Small intestine (tissue), 7 donors: ENCODE measurements at regions not wholly inside any gene's neighbourhood (a gene's known extent, or its start where the extent isn't known, plus 50 kb on each side); places are given as distances from the start of the nearest gene placed in this dataset.
"Not testable (repeated sequence)": the region's sequence is repeated elsewhere in the genome, so short reads cannot be mapped to it uniquely, and the experiment has no call there.

ENCODE experiments used
- DNase-seq, 2 donors: peaks; one replicate each; pipeline versions ENCODE4 v3.0.0 to v3.0.0-alpha.2; 2013
- FAIRE-seq: peaks from 2 replicates; lab custom pipeline; 2012; peaks lifted over from hg19 to GRCh38; lab: Jason Lieb, UNC
- H3K27ac ChIP-seq, 3 donors: one replicate each; pipeline ENCODE4 v1.5.1; 2013; ENCODE audit warnings: low read length in 2 of 3, mild to moderate bottlenecking in 2 of 3, control low read depth in 1 of 3, inconsistent platforms in 1 of 3, low read depth in 1 of 3, moderate library complexity in 1 of 3
- H3K27me3 ChIP-seq, 3 donors: one replicate each; pipeline ENCODE4 v1.6.1; 2013; ENCODE audit warnings: low read length in 3 of 3, inconsistent platforms in 1 of 3; ENCODE audit not compliant: control insufficient read depth in 3 of 3, insufficient read depth in 3 of 3
- H3K36me3 ChIP-seq, 3 donors: one replicate each; pipeline ENCODE4 v1.6.1; 2013; ENCODE audit warnings: low read length in 3 of 3, inconsistent platforms in 1 of 3, low read depth in 1 of 3, mild to moderate bottlenecking in 1 of 3, moderate library complexity in 1 of 3; ENCODE audit not compliant: control insufficient read depth in 3 of 3, insufficient read depth in 2 of 3
- H3K4me1 ChIP-seq, 3 donors: one replicate each; pipeline ENCODE4 v1.6.1; 2013; ENCODE audit warnings: low read length in 2 of 3, inconsistent platforms in 1 of 3, low read depth in 1 of 3, mild to moderate bottlenecking in 1 of 3, moderate library complexity in 1 of 3; ENCODE audit not compliant: control insufficient read depth in 3 of 3, insufficient read depth in 2 of 3
- H3K4me3 ChIP-seq, 3 donors: one replicate each; pipeline ENCODE4 v1.5.1; 2013; ENCODE audit warnings: low read length in 3 of 3, control low read depth in 1 of 3, inconsistent platforms in 1 of 3, low read depth in 1 of 3, mild to moderate bottlenecking in 1 of 3, moderate library complexity in 1 of 3
- H3K9me3 ChIP-seq, 2 donors: one replicate each; pipeline ENCODE4 v1.6.1; 2013; ENCODE audit warnings: low read depth in 1 of 2, low read length in 1 of 2; ENCODE audit not compliant: control insufficient read depth in 2 of 2, insufficient read depth in 1 of 2
- WGBS, 3 donors: extraction: QIAGEN DNeasy Blood & Tissue Kit; methylation state at CpG; one replicate each; pipeline ENCODE4 v1.1.7; 2013; 5-methylcytosine and 5-hydroxymethylcytosine counted together
- donor health status: healthy with polysubstance abuse.
- donor health status: control.
- donor health status: control.
- donor health status: Bipolar disorder and iron deficiency.
- donor health status: healthy.

GRCh38 chr4:131883181-131883580 is 1265.9 kb upstream of the PCDH10 start:
- not testable (repeated sequence) for H3K4me3 ChIP-seq, H3K9me3 ChIP-seq, FAIRE-seq, H3K4me1 ChIP-seq, H3K27me3 ChIP-seq, DNase-seq, H3K36me3 ChIP-seq, H3K27ac ChIP-seq
- WGBS, 3 donors, result 40 to 65% (median 63%) methylated on average over 1 to 2 of the region's 2 CpGs

- not testable (repeated sequence) for H3K4me3 ChIP-seq, DNase-seq, H3K27ac ChIP-seq, H3K9me3 ChIP-seq, H3K4me1 ChIP-seq, H3K27me3 ChIP-seq, H3K36me3 ChIP-seq
- 62 to 80% (median 73%) methylated on average over 2 of the region's 2 CpGs for WGBS, 3 donors
- peak; percentile 95 for FAIRE-seq
These were observed 1223.4 kb upstream of the PCDH10 start for GRCh38 chr4:131925662-131926061.

- not testable (repeated sequence) for FAIRE-seq, H3K4me1 ChIP-seq, H3K4me3 ChIP-seq, H3K27ac ChIP-seq, H3K9me3 ChIP-seq, H3K36me3 ChIP-seq, DNase-seq, H3K27me3 ChIP-seq
These were observed 1181.4 kb upstream of the PCDH10 start for GRCh38 chr4:131967646-131968045.

GRCh38 chr4:131974730-131975129 is 1174.4 kb upstream of the PCDH10 start:
- FAIRE-seq (no peak), DNase-seq (no peak)
- H3K36me3 ChIP-seq, result no peaks in the 10 kb centered on the region
- peaks cover 0 to 25% of the 10 kb centered on the region in 2 donors for H3K9me3 ChIP-seq
- 65 to 78% (median 74%) methylated on average over 4 of the region's 4 CpGs for WGBS, 3 donors
- H3K27ac ChIP-seq, result no peak overlapping the region
- H3K4me1 ChIP-seq, result no peaks in the 10 kb centered on the region
- H3K27me3 ChIP-seq, result no peaks in the 10 kb centered on the region
- peak overlapping the region in 2 of 3 donors; percentile 26 to 38 for H3K4me3 ChIP-seq

- not testable (repeated sequence) for FAIRE-seq, H3K27ac ChIP-seq, H3K36me3 ChIP-seq, H3K27me3 ChIP-seq, H3K4me1 ChIP-seq
- Histone ChIP-seq H3K4me3 (peak overlapping the region in 2 of 3 donors; percentile 26 to 46), H3K9me3 (peaks cover 0 to 25% of the 10 kb centered on the region in 2 donors)
- DNase-seq, result peak in 1 of 2 donors; percentile 10
- WGBS, 3 donors, result 59 to 87% (median 61%) methylated on average over 61 to 63 of the region's 63 CpGs
These were observed 1173.6 kb upstream of the PCDH10 start for GRCh38 chr4:131975276-131976132.

- not testable (repeated sequence) for H3K4me1 ChIP-seq, H3K27ac ChIP-seq, DNase-seq, H3K27me3 ChIP-seq, FAIRE-seq, H3K36me3 ChIP-seq
- peaks cover 0 to 25% of the 10 kb centered on the region in 2 donors for H3K9me3 ChIP-seq
- peak overlapping the region in 2 of 3 donors; percentile 26 to 46 for H3K4me3 ChIP-seq
- 83 to 94% (median 93%) methylated on average over 63 to 71 of the region's 71 CpGs for WGBS, 3 donors
These were observed 1172.7 kb upstream of the PCDH10 start for GRCh38 chr4:131976133-131977002.

GRCh38 chr4:131978120-131978519 is 1171.0 kb upstream of the PCDH10 start:
- peaks cover 0 to 25% of the 10 kb centered on the region in 2 donors for H3K9me3 ChIP-seq
- FAIRE-seq, result no peak
- H3K36me3 ChIP-seq, result no peaks in the 10 kb centered on the region
- H3K27ac ChIP-seq, result no peak overlapping the region
- WGBS, 3 donors, result 95 to 98% (median 97%) methylated on average over 18 of the region's 18 CpGs
- no peaks in the 10 kb centered on the region for H3K27me3 ChIP-seq
- H3K4me1 ChIP-seq, result no peaks in the 10 kb centered on the region
- no peak for DNase-seq
- no peak overlapping the region for H3K4me3 ChIP-seq

- H3K27me3 ChIP-seq, result no peaks in the 10 kb centered on the region
- FAIRE-seq (no peak), DNase-seq (peak; percentile 29 to 41)
- 15 to 55% (median 31%) methylated on average over 4 of the region's 4 CpGs for WGBS, 3 donors
- H3K4me3 ChIP-seq, result no peak overlapping the region
- H3K36me3 ChIP-seq, result no peaks in the 10 kb centered on the region
- no peaks in the 10 kb centered on the region for H3K9me3 ChIP-seq
- peak overlapping the region in 1 of 3 donors; percentile 26 for H3K27ac ChIP-seq
- peaks cover 0 to 7% (median 0%) of the 10 kb centered on the region in 3 donors for H3K4me1 ChIP-seq
These were observed 1159.5 kb upstream of the PCDH10 start for GRCh38 chr4:131989576-131989975.
